GM18517 (cell line): ENCODE measurements at regions not wholly inside any gene's neighbourhood (a gene's known extent, or its start where the extent isn't known, plus 50 kb on each side); places are given as distances from the start of the nearest gene placed in this dataset.

ENCODE experiments used
- ATAC-seq: cut with Tn5 transposase; IDR thresholded peaks from one replicate; pipeline ENCODE4 v1.9.1; 2021; ENCODE audit warnings: mild to moderate bottlenecking, moderate library complexity; ENCODE audit not compliant: unreplicated experiment

- ATAC-seq, result no peak
These were observed 113.1 kb upstream of the SLC45A1 start for GRCh38 chr1:8204826-8205225.

DNA sequence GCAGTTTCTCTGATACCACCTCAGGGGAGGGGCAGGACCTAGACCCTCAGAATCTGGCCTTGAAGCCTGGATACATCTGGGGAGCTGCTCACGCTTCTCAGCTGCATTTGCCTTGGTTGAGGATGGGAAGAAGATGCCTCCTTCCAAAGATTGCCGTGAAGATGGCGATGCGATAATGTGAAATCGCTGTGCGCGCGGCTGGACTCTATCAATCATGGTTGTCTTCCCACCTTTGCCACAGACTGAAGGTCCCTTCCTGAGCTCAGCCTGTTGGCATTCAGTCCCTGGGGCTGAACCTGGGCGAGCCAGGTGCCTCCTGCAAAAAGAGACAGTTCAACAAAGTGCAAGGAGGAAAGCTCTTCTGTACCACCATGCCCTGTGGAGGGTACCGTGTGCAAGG lies 114.4 kb upstream of the SLC45A1 start:
- ATAC-seq, result no peak

DNA sequence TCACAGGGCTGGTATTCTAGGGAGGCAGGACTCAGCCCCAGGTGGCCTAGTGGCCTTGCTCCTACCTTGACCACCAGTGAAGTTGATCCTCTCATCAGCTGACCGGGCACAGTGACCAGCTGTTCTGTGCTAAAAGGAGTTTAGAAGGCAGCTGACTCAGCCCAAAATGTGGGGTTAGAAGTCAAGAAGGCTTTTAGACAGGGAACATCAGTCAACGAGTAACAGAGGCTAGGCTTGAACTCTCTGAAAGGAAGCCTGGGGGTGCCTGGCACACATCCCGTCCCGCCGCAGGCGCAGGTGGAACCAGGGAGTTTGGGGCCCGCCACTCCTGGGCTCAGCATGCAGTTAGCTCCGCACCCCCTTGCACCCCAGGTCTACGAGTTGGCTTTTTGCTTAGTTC lies 114.9 kb upstream of the SLC45A1 start:
- ATAC-seq, result no peak

DNA sequence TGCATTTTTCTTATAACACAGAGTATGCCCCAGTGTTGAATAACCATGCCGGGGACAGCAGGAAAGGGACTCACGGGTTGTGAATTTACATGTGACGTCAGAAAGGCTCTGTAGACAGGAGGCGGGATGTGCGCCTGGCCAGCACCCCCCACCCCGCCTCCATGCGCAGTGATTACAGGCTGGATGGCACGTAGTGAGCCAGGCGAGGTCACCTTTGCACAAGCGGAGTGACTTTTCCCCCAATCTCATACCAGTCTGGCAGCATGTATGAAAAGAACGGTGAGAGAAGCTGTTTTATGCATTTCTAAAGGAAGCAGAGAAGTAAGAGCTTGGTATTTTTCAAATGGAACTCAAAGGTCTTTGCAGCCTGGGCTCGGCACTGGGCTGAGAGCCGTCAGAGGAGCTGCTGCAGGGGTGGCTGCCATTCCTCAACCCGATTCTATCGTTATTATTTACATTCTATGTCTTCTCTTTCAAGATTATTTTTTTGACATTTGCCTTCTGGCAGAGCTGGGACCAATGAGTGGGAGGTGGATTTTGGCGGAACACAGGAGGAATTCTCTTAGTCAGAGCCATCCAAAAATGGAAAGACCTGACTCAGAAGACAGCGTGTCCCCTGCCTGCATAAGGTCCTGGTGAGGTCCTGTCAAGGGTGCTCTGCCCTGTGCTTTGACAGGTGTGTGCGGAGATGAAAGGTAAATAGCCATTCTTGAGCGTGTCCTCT lies 115.6 kb upstream of the SLC45A1 start:
- ATAC-seq, result no peak

GRCh38 chr1:8201331-8201861 lies 116.5 kb upstream of the SLC45A1 start:
- ATAC-seq, result no peak

- no peak for ATAC-seq
These were observed 117.4 kb upstream of the SLC45A1 start for GRCh38 chr1:8200317-8201115.

- no peak for ATAC-seq
These were observed 119.4 kb upstream of the SLC45A1 start for GRCh38 chr1:8198522-8198921.

GRCh38 chr1:8197493-8198282 lies 120.2 kb upstream of the SLC45A1 start:
- no peak for ATAC-seq

DNA sequence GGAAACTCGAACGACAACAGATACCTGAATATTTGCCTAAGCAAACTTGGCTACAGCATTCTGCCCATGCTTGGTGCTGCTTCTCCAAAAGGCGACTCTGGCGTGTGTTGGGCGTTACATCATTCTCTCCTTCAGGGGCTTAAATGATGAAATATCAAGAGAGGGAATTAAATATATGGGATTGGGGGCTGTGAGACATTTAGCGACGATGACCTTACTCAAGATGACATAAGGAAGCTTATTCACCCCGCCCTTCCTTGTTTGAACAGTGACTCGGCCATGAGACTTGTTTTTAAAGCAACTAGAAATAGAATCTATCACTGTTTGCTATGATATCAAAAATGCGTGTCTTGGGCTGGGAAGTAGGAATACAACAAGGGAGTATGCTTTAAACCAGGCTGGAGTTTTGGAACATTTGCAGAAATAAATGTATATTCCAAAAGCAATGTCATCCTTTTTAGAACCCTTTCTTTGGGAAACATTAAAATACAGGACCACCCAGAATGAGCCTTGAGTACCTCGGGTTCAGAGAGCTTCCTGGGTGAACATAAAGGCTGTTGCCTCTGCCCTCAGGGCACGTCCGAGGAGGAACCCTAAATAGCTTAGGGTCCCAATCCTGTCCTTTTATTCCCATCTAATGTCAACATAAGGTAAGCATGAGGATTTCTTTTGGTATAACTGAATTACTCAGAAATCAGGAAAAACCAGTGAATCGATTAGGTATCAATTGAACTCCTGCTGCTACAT lies 123.3 kb upstream of the SLC45A1 start:
- no peak for ATAC-seq

GRCh38 chr1:8193840-8194406 lies 124.0 kb upstream of the SLC45A1 start:
- no peak for ATAC-seq

GRCh38 chr1:8191474-8191873 lies 126.4 kb upstream of the SLC45A1 start:
- no peak for ATAC-seq

DNA sequence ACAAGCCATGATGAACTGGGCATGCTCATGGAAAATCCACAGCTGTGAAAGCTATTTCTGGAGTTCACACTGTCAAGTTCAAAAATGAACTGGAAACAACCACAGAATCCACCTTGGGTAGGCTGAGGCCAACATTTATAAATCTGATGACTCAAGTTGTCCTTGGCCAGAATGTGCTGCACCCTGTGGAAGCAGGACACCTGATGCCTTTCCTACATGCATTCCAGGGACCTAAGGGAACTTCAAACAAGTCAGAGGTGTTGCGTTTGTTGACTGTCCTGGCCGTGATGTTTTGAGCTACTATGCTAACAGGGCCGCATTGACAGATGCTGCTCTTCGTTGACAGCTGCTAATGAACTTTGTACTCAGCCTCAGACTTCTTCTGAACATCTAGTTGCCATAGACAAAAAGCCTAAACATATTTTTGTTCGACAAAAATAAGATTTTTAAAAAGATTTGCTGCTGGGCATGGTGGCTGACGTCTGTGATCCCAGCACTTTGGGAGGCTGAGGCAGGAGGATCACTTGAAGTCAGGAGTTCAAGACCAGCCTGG lies 127.9 kb upstream of the SLC45A1 start:
- ATAC-seq, result no peak

GRCh38 chr1:8185400-8185799 lies 132.5 kb upstream of the SLC45A1 start:
- ATAC-seq, result no peak

- no peak for ATAC-seq
These were observed 133.6 kb upstream of the SLC45A1 start for GRCh38 chr1:8184301-8184700.

DNA sequence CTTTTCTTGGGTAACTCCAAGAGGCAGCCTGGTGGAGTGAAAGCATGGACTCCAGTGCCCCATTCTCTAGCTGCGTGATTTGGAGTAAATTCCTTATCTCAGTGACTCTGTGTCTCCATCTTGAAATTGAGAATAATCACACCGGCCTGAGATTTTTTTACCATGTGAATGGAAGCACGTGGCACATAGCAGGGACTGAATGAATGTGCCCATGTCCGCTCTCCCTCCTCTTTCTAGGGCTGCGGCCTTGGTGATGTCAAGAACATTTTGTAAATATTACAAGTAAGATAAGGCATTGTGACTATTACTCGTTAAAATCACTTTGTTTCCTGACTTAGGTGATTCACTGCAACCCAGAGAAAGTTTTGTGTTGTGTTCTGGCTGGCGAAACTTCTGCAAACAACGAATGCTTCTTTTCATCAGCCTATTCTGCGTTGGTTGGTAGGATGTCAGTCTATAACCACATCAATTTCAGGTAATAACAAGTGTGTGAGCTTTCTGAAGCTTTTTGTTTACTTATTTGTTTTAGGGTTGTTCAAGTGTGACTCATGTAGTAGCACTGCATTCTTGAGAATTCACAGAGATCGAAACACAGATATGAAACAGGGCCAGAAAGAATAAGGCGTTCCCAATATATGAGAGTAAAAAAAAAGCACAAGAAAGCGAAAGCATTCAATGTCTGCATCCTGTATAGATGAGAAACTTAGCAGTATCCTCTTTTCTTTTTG lies 135.7 kb upstream of the SLC45A1 start:
- ATAC-seq, result no peak

DNA sequence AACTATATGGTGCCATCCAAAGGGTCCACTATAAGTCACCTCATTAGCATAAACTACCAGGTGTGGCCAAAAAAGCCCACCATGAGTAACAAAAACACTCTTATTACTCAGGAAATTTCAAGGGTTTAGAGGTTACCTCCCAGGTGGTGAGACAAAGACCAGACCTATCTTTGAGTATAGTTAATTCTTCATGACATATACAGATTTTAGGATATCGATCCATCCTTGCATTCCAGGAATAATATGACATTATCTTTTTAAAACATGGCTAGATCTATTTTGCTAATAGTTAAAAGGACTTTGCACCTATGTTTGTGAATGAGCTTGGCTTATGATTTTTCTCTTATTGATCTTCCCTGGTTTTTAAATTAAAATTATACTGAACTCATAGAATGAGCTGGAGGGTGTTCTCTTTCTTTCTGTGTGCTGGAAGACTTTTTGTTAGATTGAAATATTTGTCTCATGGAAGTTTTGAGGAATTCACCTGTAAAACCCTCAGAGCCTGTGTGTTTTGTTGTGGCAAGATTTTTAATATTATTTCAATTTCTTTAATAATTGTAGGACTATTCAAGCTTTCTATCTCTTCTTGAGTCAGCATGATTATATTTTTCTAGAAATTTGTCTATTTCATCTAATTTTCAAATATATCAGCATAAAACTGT lies 138.7 kb upstream of the SLC45A1 start:
- ATAC-seq, result no peak

DNA sequence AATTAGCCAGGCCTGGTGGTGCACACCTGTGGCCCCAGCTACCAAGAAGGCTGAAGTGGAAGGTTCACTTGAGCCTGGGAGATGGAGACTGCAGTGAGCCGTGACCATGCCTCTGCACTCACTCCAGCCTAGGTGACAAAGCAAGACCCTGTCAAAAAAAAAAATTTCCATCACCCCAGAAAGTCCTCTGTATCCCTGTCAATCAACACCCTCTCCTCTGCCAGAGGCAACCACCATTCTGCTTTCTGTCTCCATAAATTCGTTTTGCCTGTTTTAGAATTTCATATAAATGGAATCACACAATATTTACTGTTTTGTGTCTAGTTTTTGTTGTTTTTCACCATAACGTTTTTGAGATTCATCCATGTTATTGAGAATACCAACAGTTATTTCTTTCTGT lies 141.6 kb upstream of the SLC45A1 start:
- no peak for ATAC-seq

GRCh38 chr1:8174807-8175206 lies 143.1 kb upstream of the SLC45A1 start:
- ATAC-seq, result no peak
